Heart left ventricle (tissue), 16 donors: ENCODE measurements at regions not wholly inside any gene's neighbourhood (a gene's known extent, or its start where the extent isn't known, plus 50 kb on each side); places are given as distances from the start of the nearest gene placed in this dataset.

Experiments used
- ATAC-seq, 4 donors: fragments of 200-7000 bp; cut with Tn5 transposase; one replicate each; pipeline ENCODE4 v1.9.1; 2020 to 2022; ENCODE audit warnings: moderate library complexity in 4 of 4, mild to moderate bottlenecking in 3 of 4, moderate number of reproducible peaks in 1 of 4
- DNase-seq, 5 donors: peaks; one replicate each; pipeline ENCODE4 v3.0.0-alpha.2; 2020
- H3K27ac ChIP-seq, 12 donors: fragments of 200-600 bp; sonication (generic) in 4 of 12; one replicate each; pipeline versions ENCODE4 v1.5.0 to v1.8.0; 2016 to 2022; ENCODE audit warnings: mild to moderate bottlenecking in 2 of 12
- H3K27me3 ChIP-seq, 9 donors: fragments of 200-600 bp; sonication (generic) in 2 of 9; one replicate each; pipeline versions ENCODE4 v1.5.1 to v1.8.0; 2016 to 2022; ENCODE audit warnings: mild to moderate bottlenecking in 3 of 9
- H3K36me3 ChIP-seq, 9 donors: fragments of 200-600 bp; sonication (generic) in 2 of 9; one replicate each; pipeline versions ENCODE4 v1.5.0 to v1.8.0; 2018 to 2022; ENCODE audit warnings: mild to moderate bottlenecking in 2 of 9
- H3K4me1 ChIP-seq, 12 donors: fragments of 200-600 bp; sonication (generic) in 4 of 12; one replicate each; pipeline versions ENCODE4 v1.5.0 to v1.8.0; 2016 to 2022; ENCODE audit warnings: mild to moderate bottlenecking in 3 of 12
- H3K4me3 ChIP-seq, 12 donors: fragments of 200-600 bp; sonication (generic) in 4 of 12; one replicate each; pipeline versions ENCODE4 v1.5.0 to v1.8.0; 2017 to 2022; ENCODE audit warnings: mild to moderate bottlenecking in 9 of 12, moderate library complexity in 4 of 12
- H3K9me3 ChIP-seq, 12 donors: fragments of 200-600 bp; sonication (generic) in 4 of 12; one replicate each; pipeline versions ENCODE4 v1.5.0 to v1.8.0; 2016 to 2022; ENCODE audit warnings: mild to moderate bottlenecking in 1 of 12
- CTCF ChIP-seq, 12 donors: fragments of 200-600 bp; sonication (generic) in 4 of 12; IDR thresholded peaks; one replicate each; pipeline versions ENCODE4 v1.5.0 to v1.8.0; 2018 to 2022; ENCODE audit warnings: antibody characterized with exemption in 12 of 12, mild to moderate bottlenecking in 5 of 12
- POLR2A ChIP-seq, 2 donors: fragments of 450-650 bp; IDR thresholded peaks; one replicate each; pipeline ENCODE4 v1.6.1; 2017; ENCODE audit warnings: antibody characterized with exemption in 2 of 2, mild to moderate bottlenecking in 2 of 2, moderate library complexity in 2 of 2
- WGBS, 4 donors: extraction: QIAGEN DNeasy Blood & Tissue Kit in 2 of 4; methylation state at CpG; one replicate each; pipeline versions ENCODE4 v1.1.5 to v1.1.7; 2013 to 2018; 5-methylcytosine and 5-hydroxymethylcytosine counted together
- intact Hi-C, 10 donors: fragments of 100-400 bp; cut with DNase I; formaldehyde crosslinking; loops; one replicate each; pipeline versions ENCODE4 v1.11.1 to v1.14.2; 2022
- donor health status: ischemic (EF 13 %, LVEDD 7.1; RV severe dilation, severe dysfunction).
- donor health status: healthy with polysubstance abuse.
- donor health status: DM: no; HTN: yes; CAD: no.
- donor health status: DM: no; HTN: no; CAD: no.
- donor health status: ischemic (EF 25% LVEDD 6.9; RV normal size, moderate dysfunction).
- donor health status: ischemic (EF 25% LVEDD 5.7; RV mildly dilated, moderate dysfunction).
- donor health status: healthy.
- donor health status: DM: yes; HTN: yes; CAD: no.
- donor health status: ischemic (EF 35%, LVEDD 5.7; RV mildly dilated, moderate dysfunction).
- donor health status: nonischemic (EF 11% LVEDD 7.7; RV severe dilation, severe dysfunction).
- donor health status: DM: yes; HTN: yes; CAD: no.
- donor health status: PGD.
- donor health status: ischemic (EF 29% LVEDD 5.4; RV normal size, mild dysfunction).
- donor health status: nonischemic (EF 23%, LVEDD 6.1; RV moderate dilation, normal function).

- Histone ChIP-seq H3K4me3 (no peak overlapping the region), H3K27ac (no peak overlapping the region), H3K9me3 (no peaks in the 10 kb centered on the region), H3K4me1 (peaks cover 0 to 4% (median 0%) of the 10 kb centered on the region in 12 donors), H3K36me3 (no peaks in the 10 kb centered on the region), H3K27me3 (peaks cover 0 to 6% (median 0%) of the 10 kb centered on the region in 9 donors)
- WGBS, 4 donors = 63 to 76% (median 72%) methylated on average over 5 of the region's 5 CpGs
- no peak for TF ChIP-seq POLR2A (IDR thresholded peaks at IDR 0.05)
- no peak for ATAC-seq
- DNase-seq = no peak
- intact Hi-C loops = loop anchor here in 1 of 10 donors (10.0 kb wide), 1 partner anchor 1501 kb away; no protein-coding TSS in a partner anchor
These were observed 146.0 kb upstream of the STMND1 start for GRCh38 chr6:16955899-16956298.

GRCh38 chr6:16953905-16954304, 147.9 kb upstream of the STMND1 start:
- Histone ChIP-seq H3K27me3 (peaks cover 0 to 6% (median 0%) of the 10 kb centered on the region in 9 donors), H3K9me3 (no peaks in the 10 kb centered on the region), H3K4me1 (peaks cover 0 to 6% (median 0%) of the 10 kb centered on the region in 12 donors), H3K4me3 (no peak overlapping the region), H3K27ac (no peak overlapping the region), H3K36me3 (no peaks in the 10 kb centered on the region)
- 50 to 96% (median 77%) methylated on average over 2 of the region's 2 CpGs for WGBS, 4 donors
- ATAC-seq = no peak
- intact Hi-C loops = loop anchor here in 1 of 10 donors (10.0 kb wide), 1 partner anchor 1499 kb away; no protein-coding TSS in a partner anchor
- TF ChIP-seq CTCF (IDR thresholded peaks at IDR 0.05) (no peak), POLR2A (IDR thresholded peaks at IDR 0.05) (no peak)
- no peak for DNase-seq

GRCh38 chr6:16953446-16953845, 148.4 kb upstream of the STMND1 start:
- Histone ChIP-seq H3K4me1 (peaks cover 0 to 6% (median 0%) of the 10 kb centered on the region in 12 donors), H3K27ac (no peak overlapping the region), H3K27me3 (peaks cover 0 to 6% (median 0%) of the 10 kb centered on the region in 9 donors), H3K36me3 (no peaks in the 10 kb centered on the region), H3K9me3 (no peaks in the 10 kb centered on the region), H3K4me3 (no peak overlapping the region)
- DNase-seq = no peak
- ATAC-seq = no peak
- intact Hi-C loops = loop anchor here in 1 of 10 donors (10.0 kb wide), 1 partner anchor 1499 kb away; no protein-coding TSS in a partner anchor
- 88 to 97% (median 94%) methylated on average over 1 of the region's 1 CpG for WGBS, 4 donors
- TF ChIP-seq CTCF (IDR thresholded peaks at IDR 0.05) (no peak), POLR2A (IDR thresholded peaks at IDR 0.05) (no peak)

- intact Hi-C loops = loop anchor here in 1 of 10 donors (10.0 kb wide), 1 partner anchor 1496 kb away; no protein-coding TSS in a partner anchor
- WGBS, 4 donors = 89 to 98% (median 95%) methylated on average over 1 of the region's 1 CpG
These were observed 150.9 kb upstream of the STMND1 start for GRCh38 chr6:16950825-16951495.

More at GRCh38 chr6:16950825-16951495, 150.9 kb upstream of the STMND1 start:
- ATAC-seq (no peak), DNase-seq (no peak)
- no peak overlapping the region for H3K27ac ChIP-seq
- H3K27me3 ChIP-seq = peaks cover 0 to 6% (median 0%) of the 10 kb centered on the region in 9 donors
- no peaks in the 10 kb centered on the region for H3K36me3 ChIP-seq
- TF ChIP-seq POLR2A (IDR thresholded peaks at IDR 0.05) = no peak
- no peak for TF ChIP-seq CTCF (IDR thresholded peaks at IDR 0.05)
- no peaks in the 10 kb centered on the region for H3K9me3 ChIP-seq
- peaks cover 0 to 28% (median 5%) of the 10 kb centered on the region in 12 donors for H3K4me1 ChIP-seq
- H3K4me3 ChIP-seq = no peak overlapping the region
